ENCODE measurements at regions not wholly inside any gene's neighbourhood (a gene's known extent, or its start where the extent isn't known, plus 50 kb on each side); places are given as distances from the start of the nearest gene placed in this dataset.
A peak's percentile ranks its signal among the peaks of the same experiment; 100 is the strongest.
"Not testable (repeated sequence)": the region's sequence is repeated elsewhere in the genome, so short reads cannot be mapped to it uniquely, and the experiment has no call there.

DNA sequence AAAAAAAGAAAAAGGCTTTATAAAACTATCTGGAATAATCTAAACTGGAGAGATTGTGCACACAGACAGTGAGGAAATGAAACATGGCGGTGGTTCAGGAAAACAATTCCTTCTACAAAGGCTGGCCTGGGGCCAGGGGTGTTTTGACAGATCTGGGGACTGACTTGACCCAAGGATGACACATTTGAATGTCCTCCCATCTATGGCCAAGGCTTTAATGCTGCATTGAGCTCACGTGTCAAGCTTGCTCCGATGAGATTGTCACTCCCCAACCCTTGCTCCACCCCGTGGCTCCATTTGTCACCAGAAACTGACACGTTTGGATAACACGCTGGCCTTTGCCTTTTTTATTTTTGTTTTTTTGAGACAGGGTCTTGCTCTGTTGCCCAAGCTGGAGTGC, 156.1 kb downstream of the ZFP64 start:
- Mint-ChIP-seq H3K4me1 (no peaks in the 10 kb centered on the region), H3K27me3 (peaks cover 7% of the 10 kb centered on the region), H3K27ac (no peak overlapping the region), H3K36me3 (no peaks in the 10 kb centered on the region), H3K9me3 (peaks cover 0 to 4% (median 0%) of the 10 kb centered on the region in 3 donors), H3K4me3 (no peak overlapping the region)

- Mint-ChIP-seq H3K36me3 (no peaks in the 10 kb centered on the region), H3K27me3 (peaks cover 8% of the 10 kb centered on the region), H3K9me3 (peaks cover 0 to 4% (median 0%) of the 10 kb centered on the region in 3 donors), H3K27ac (no peak overlapping the region), H3K4me3 (no peak overlapping the region), H3K4me1 (no peaks in the 10 kb centered on the region)
Measured at GRCh38 chr20:52034581-52034980, 157.0 kb downstream of the ZFP64 start.

DNA sequence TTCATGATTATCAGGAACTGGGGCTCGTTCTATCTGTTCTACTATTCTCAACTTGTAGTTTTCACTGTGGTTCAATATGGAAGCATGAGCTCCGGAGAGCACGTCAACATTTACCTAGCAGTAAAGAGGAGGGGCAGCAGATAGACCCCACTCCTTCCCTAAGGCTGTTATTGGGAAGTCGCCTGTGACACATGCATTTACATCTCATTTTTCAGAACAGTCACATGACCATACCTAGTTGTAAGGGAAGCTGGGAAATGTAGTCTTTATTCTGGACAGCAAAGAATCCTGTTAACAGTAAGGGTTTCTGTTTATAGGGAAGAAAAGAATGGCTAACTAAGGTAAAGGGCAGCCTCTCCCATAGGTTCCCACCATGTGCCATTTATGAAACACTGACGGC, 158.3 kb downstream of the ZFP64 start:
- H3K36me3 Mint-ChIP-seq: no peaks in the 10 kb centered on the region
- no peak overlapping the region for H3K27ac Mint-ChIP-seq
- H3K4me1 Mint-ChIP-seq: no peaks in the 10 kb centered on the region
- no peak overlapping the region for H3K4me3 Mint-ChIP-seq
- peaks cover 8% of the 10 kb centered on the region for H3K27me3 Mint-ChIP-seq
- H3K9me3 Mint-ChIP-seq: peaks cover 0 to 4% (median 0%) of the 10 kb centered on the region in 3 donors

DNA sequence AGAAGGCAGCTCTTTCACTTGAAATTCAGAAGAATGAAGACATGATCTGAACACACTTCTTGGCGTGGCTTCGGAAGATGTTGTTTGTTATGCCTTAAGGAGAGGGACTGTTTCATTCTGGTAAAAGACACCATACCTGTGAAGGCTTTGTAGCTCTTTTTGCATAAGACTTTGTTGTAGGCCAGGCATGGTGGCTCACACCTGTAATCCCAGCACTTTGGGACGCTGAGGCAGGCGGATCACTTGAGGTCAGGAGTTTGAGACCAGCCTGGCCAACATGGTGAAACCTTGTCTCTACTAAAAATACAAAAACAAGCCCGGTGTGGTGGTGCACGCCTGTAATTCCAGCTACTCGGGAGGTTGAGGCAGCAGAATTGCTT, 159.3 kb downstream of the ZFP64 start:
- not testable (repeated sequence) for H3K4me1 Mint-ChIP-seq, H3K27me3 Mint-ChIP-seq, H3K9me3 Mint-ChIP-seq, H3K4me3 Mint-ChIP-seq, H3K36me3 Mint-ChIP-seq
- H3K27ac Mint-ChIP-seq: peak overlapping the region in 1 of 3 donors; percentile 54

GRCh38 chr20:52031563-52032303, 159.8 kb downstream of the ZFP64 start:
- Mint-ChIP-seq H3K4me3 (no peak overlapping the region), H3K27ac (peak overlapping the region in 1 of 3 donors; percentile 54), H3K4me1 (no peaks in the 10 kb centered on the region), H3K27me3 (peaks cover 8% of the 10 kb centered on the region), H3K9me3 (peaks cover 0 to 4% (median 0%) of the 10 kb centered on the region in 3 donors), H3K36me3 (no peaks in the 10 kb centered on the region)

- Mint-ChIP-seq H3K4me3 (no peak overlapping the region), H3K27me3 (peaks cover 8% of the 10 kb centered on the region), H3K9me3 (peaks cover 0 to 4% (median 0%) of the 10 kb centered on the region in 3 donors), H3K36me3 (no peaks in the 10 kb centered on the region), H3K4me1 (no peaks in the 10 kb centered on the region), H3K27ac (peak overlapping the region in 1 of 3 donors; percentile 54)
Measured at GRCh38 chr20:52031206-52031562, 160.4 kb downstream of the ZFP64 start.

DNA sequence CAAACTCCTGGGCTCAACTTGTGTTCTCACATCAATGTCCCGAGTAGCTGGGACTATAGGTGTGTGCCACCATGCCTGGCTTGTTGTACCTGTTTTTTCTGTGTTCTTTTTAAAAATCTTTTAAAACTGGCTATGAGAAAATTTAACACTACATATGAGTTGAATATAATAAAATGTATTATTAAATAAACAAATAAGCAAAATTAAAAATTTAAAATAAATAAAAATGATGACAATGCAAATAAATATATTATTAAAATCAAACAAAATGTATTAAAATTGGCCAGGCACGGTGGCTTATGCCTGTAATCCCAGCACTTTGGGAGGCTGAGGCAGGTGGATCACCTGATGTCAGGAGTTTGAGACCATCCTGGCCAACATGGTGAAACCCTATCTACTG, 162.4 kb downstream of the ZFP64 start:
- H3K27me3 Mint-ChIP-seq, H3K4me3 Mint-ChIP-seq, H3K4me1 Mint-ChIP-seq, H3K36me3 Mint-ChIP-seq, H3K27ac Mint-ChIP-seq, H3K9me3 Mint-ChIP-seq: not testable (repeated sequence)

- Mint-ChIP-seq H3K27ac (no peak overlapping the region), H3K27me3 (peaks cover 3% of the 10 kb centered on the region), H3K4me1 (no peaks in the 10 kb centered on the region), H3K36me3 (no peaks in the 10 kb centered on the region), H3K9me3 (no peaks in the 10 kb centered on the region), H3K4me3 (no peak overlapping the region)
Measured at GRCh38 chr20:52025938-52026337, 165.6 kb downstream of the ZFP64 start.

GRCh38 chr20:52019313-52019712, 172.3 kb downstream of the ZFP64 start:
- no peaks in the 10 kb centered on the region for H3K36me3 Mint-ChIP-seq
- peak overlapping the region in 1 of 3 donors; percentile 57 for H3K27ac Mint-ChIP-seq
- H3K27me3 Mint-ChIP-seq: no peaks in the 10 kb centered on the region
- H3K4me3 Mint-ChIP-seq: no peak overlapping the region
- H3K9me3 Mint-ChIP-seq: no peaks in the 10 kb centered on the region
- H3K4me1 Mint-ChIP-seq: no peaks in the 10 kb centered on the region

DNA sequence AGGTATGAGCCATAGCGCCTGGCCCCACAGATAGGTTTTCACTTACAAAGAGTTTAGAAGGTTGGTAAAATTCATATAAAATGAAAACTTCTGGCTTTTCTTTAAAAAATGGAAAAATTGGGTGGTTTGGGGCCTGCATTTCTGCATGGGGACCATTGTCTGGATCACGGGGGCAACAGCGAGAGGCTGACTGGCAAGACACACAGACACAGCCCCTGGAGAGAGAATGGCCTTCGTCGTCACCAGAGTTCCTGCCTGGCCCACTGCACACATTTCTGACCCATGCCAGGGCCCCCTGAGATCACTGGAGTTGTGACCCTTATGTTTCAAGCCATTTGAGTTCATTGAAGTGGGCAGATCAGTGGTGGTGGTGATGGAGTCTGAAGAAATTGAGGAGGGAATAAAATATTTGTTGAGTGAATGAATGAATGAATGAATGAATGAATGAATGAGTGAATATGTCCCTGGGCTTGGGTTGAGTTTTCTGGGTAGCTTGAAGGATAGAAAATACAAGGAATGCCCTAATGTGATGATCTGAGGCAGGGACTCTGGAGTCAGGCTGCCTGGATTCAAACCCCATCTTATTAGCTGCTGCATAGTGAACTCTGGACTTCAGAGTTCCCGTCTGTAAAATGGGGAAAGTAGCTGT, 173.8 kb downstream of the ZFP64 start:
- no peak overlapping the region for H3K4me3 Mint-ChIP-seq
- no peak overlapping the region for H3K27ac Mint-ChIP-seq
- no peaks in the 10 kb centered on the region for H3K36me3 Mint-ChIP-seq
- peaks cover 0 to 4% (median 3%) of the 10 kb centered on the region in 3 donors for H3K9me3 Mint-ChIP-seq
- no peaks in the 10 kb centered on the region for H3K4me1 Mint-ChIP-seq
- no peaks in the 10 kb centered on the region for H3K27me3 Mint-ChIP-seq

DNA sequence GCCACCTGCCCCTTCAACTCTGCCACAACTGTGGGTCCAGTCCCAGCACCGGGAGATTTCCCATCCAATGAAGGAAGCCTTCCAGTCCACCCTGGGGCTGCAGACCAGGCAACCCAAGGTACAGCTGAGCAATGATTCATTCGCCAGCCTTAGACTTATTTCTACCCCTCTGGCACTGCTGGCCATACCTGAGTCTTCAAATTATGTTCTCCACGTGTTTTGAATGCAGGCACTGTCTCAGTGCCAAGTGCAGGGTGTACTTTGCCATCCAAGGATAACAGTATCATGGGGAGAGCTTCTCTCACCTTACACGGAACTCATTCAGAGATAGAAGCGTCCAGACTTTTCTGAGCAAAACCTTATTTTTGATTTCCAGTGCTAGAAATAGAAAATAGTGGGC, 175.6 kb downstream of the ZFP64 start:
- peaks cover 1 to 11% (median 11%) of the 10 kb centered on the region in 3 donors for H3K9me3 Mint-ChIP-seq
- H3K4me3 Mint-ChIP-seq: no peak overlapping the region
- no peaks in the 10 kb centered on the region for H3K27me3 Mint-ChIP-seq
- H3K36me3 Mint-ChIP-seq: no peaks in the 10 kb centered on the region
- no peak overlapping the region for H3K27ac Mint-ChIP-seq
- H3K4me1 Mint-ChIP-seq: no peaks in the 10 kb centered on the region

DNA sequence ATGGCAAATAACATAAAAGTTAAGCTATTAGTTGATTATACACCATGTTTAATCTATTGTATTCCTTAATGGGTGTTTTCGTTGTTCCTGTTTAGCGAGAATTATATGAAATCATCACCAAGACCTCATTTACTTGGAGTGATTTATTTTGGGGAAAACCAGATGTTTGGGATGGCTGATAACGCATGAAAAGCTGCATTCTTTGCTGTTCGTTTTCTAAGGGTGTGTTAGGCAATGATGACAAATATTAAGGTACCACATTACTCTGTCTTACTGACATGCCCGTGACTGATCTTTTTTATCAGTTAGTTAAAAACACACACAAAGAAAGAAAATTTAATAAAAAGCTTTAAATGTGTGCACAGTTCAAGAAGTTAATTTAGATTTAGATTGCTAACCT, 176.4 kb downstream of the ZFP64 start:
- Mint-ChIP-seq H3K27me3 (no peaks in the 10 kb centered on the region), H3K4me3 (no peak overlapping the region), H3K36me3 (no peaks in the 10 kb centered on the region), H3K27ac (no peak overlapping the region), H3K4me1 (no peaks in the 10 kb centered on the region), H3K9me3 (peaks cover 3 to 18% (median 17%) of the 10 kb centered on the region in 3 donors)

GRCh38 chr20:52012079-52012478, 179.5 kb downstream of the ZFP64 start:
- H3K4me3 Mint-ChIP-seq: no peak overlapping the region
- no peaks in the 10 kb centered on the region for H3K27me3 Mint-ChIP-seq
- H3K4me1 Mint-ChIP-seq: no peaks in the 10 kb centered on the region
- H3K27ac Mint-ChIP-seq: no peak overlapping the region
- no peaks in the 10 kb centered on the region for H3K36me3 Mint-ChIP-seq
- peaks cover 6 to 22% (median 19%) of the 10 kb centered on the region in 3 donors for H3K9me3 Mint-ChIP-seq

GRCh38 chr20:52011093-52011492, 180.5 kb downstream of the ZFP64 start:
- no peak overlapping the region for H3K27ac Mint-ChIP-seq
- H3K36me3 Mint-ChIP-seq: no peaks in the 10 kb centered on the region
- H3K27me3 Mint-ChIP-seq: no peaks in the 10 kb centered on the region
- H3K4me1 Mint-ChIP-seq: no peaks in the 10 kb centered on the region
- peaks cover 6 to 22% (median 19%) of the 10 kb centered on the region in 3 donors for H3K9me3 Mint-ChIP-seq
- H3K4me3 Mint-ChIP-seq: no peak overlapping the region

DNA sequence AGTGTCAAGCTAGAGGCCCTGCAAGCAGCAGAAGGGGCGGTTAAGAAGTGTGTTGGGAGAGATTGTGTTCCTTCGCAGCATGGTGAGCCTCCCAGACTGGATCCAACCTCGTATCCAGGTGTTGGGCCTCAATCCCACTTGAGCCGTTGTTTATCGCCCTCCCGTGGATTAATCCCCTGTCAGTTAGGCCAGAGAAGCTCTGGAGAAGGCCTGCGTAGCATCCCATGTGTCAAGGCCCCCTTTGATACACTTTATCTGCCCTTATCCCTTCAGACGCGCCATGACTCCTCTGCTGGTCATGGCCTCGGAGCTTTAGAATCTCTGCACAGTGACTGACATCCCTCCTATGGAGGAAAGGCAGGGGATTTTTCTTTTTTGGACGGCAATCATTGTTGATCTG, 181.0 kb downstream of the ZFP64 start:
- Mint-ChIP-seq H3K36me3 (no peaks in the 10 kb centered on the region), H3K4me1 (no peaks in the 10 kb centered on the region), H3K4me3 (no peak overlapping the region), H3K27me3 (no peaks in the 10 kb centered on the region), H3K27ac (no peak overlapping the region), H3K9me3 (peaks cover 6 to 22% (median 19%) of the 10 kb centered on the region in 3 donors)

GRCh38 chr20:52008874-52009273, 182.7 kb downstream of the ZFP64 start:
- Mint-ChIP-seq H3K27me3 (no peaks in the 10 kb centered on the region), H3K4me1 (no peaks in the 10 kb centered on the region), H3K9me3 (peaks cover 6 to 22% (median 19%) of the 10 kb centered on the region in 3 donors), H3K27ac (no peak overlapping the region), H3K4me3 (no peak overlapping the region), H3K36me3 (no peaks in the 10 kb centered on the region)

Measured in IgD-negative memory B cell (primary cell).